ENCODE measurements at regions not wholly inside any gene's neighbourhood (a gene's known extent, or its start where the extent isn't known, plus 50 kb on each side); places are given as distances from the start of the nearest gene placed in this dataset.

- no peak overlapping the region for H3K27ac ChIP-seq
- intact Hi-C loops (cut with DNase I; ENCODE audit: low total_unique reads) (no loop called here), in situ Hi-C loops (cut with MboI; ENCODE audit: low sequenced_read_pairs in 4 of 4) (no loop called here)
- H3K9me3 ChIP-seq: no peaks in the 10 kb centered on the region
- H3K36me3 ChIP-seq: no peaks in the 10 kb centered on the region
- no peak for TF ChIP-seq CTCF (IDR thresholded peaks at IDR 0.05 in 4 of 5, conservative IDR thresholded peaks at IDR 0.05 in 1 of 5)
- DNase-seq: no peak
- ATAC-seq: peak in 1 of 2 donors; percentile 27
- H3K27me3 ChIP-seq: no peaks in the 10 kb centered on the region
- H3K4me1 ChIP-seq: no peaks in the 10 kb centered on the region
- no peak overlapping the region for H3K4me3 ChIP-seq
Measured at GRCh38 chr5:124842725-124843595, 96.5 kb upstream of the ZNF608 start.

GRCh38 chr5:124843596-124843899 is 97.1 kb upstream of the ZNF608 start:
- TF ChIP-seq CTCF (IDR thresholded peaks at IDR 0.05 in 4 of 5, conservative IDR thresholded peaks at IDR 0.05 in 1 of 5): no peak
- TF ChIP-seq POLR2A (IDR thresholded peaks at IDR 0.05): no peak
- ATAC-seq (no peak), DNase-seq (no peak)
- H3K9me3 ChIP-seq: no peaks in the 10 kb centered on the region
- intact Hi-C loops (cut with DNase I; ENCODE audit: low total_unique reads) (no loop called here), in situ Hi-C loops (cut with MboI; ENCODE audit: low sequenced_read_pairs in 4 of 4) (no loop called here)
- no peaks in the 10 kb centered on the region for H3K36me3 ChIP-seq
- no peaks in the 10 kb centered on the region for H3K27me3 ChIP-seq
- no peak overlapping the region for H3K27ac ChIP-seq
- H3K4me1 ChIP-seq: no peaks in the 10 kb centered on the region
- no peak overlapping the region for H3K4me3 ChIP-seq

- Histone ChIP-seq H3K4me3 (no peak overlapping the region), H3K4me1 (no peaks in the 10 kb centered on the region), H3K36me3 (no peaks in the 10 kb centered on the region), H3K27ac (no peak overlapping the region), H3K27me3 (no peaks in the 10 kb centered on the region), H3K9me3 (no peaks in the 10 kb centered on the region)
- in situ Hi-C loops (cut with MboI; ENCODE audit: low sequenced_read_pairs in 4 of 4): no loop called here
- DNase-seq (no peak), ATAC-seq (no peak)
- intact Hi-C loops (cut with DNase I; ENCODE audit: low total_unique reads): no loop called here
- TF ChIP-seq CTCF (IDR thresholded peaks at IDR 0.05 in 4 of 5, conservative IDR thresholded peaks at IDR 0.05 in 1 of 5) (no peak), POLR2A (IDR thresholded peaks at IDR 0.05) (no peak)
Measured at GRCh38 chr5:124844371-124844920, 98.0 kb upstream of the ZNF608 start.

- no peaks in the 10 kb centered on the region for H3K27me3 ChIP-seq
- DNase-seq: no peak
- intact Hi-C loops (cut with DNase I; ENCODE audit: low total_unique reads): no loop called here
- no peaks in the 10 kb centered on the region for H3K36me3 ChIP-seq
- no peak for TF ChIP-seq CTCF (IDR thresholded peaks at IDR 0.05 in 4 of 5, conservative IDR thresholded peaks at IDR 0.05 in 1 of 5)
- no peaks in the 10 kb centered on the region for H3K4me1 ChIP-seq
- in situ Hi-C loops (cut with MboI; ENCODE audit: low sequenced_read_pairs in 4 of 4): no loop called here
- no peak overlapping the region for H3K27ac ChIP-seq
- no peaks in the 10 kb centered on the region for H3K9me3 ChIP-seq
- ATAC-seq: no peak
- no peak overlapping the region for H3K4me3 ChIP-seq
Measured at GRCh38 chr5:124847907-124848306, 101.5 kb upstream of the ZNF608 start.

All from gastrocnemius medialis (tissue), 4 donors.